ENCODE measurements at regions not wholly inside any gene's neighbourhood (a gene's known extent, or its start where the extent isn't known, plus 50 kb on each side); places are given as distances from the start of the nearest gene placed in this dataset.

DNA sequence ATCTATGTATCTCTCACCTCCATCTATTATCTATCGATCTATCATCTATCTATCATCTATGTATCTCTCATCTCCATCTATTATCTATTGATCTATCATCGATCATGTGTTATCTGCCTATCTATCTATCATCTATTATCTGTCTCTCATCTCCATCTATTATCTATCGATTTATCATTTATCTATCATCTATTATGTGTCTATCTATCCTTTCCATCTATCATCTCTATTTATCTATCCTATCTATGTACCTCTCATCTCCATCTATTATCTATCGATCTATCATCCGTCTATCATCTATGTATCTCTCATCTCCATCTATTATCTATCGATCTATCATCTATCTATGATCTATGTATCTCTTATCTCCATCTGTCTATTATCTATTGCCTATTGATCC is 188.1 kb downstream of the ASMT start:
- TF ChIP-seq, protein P1, sequence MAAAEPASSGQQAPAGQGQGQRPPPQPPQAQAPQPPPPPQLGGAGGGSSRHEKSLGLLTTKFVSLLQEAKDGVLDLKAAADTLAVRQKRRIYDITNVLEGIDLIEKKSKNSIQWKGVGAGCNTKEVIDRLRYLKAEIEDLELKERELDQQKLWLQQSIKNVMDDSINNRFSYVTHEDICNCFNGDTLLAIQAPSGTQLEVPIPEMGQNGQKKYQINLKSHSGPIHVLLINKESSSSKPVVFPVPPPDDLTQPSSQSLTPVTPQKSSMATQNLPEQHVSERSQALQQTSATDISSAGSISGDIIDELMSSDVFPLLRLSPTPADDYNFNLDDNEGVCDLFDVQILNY (CRISPR knock-in tag; IDR thresholded peaks at IDR 0.05), result no peak
- TF ChIP-seq, protein P2, sequence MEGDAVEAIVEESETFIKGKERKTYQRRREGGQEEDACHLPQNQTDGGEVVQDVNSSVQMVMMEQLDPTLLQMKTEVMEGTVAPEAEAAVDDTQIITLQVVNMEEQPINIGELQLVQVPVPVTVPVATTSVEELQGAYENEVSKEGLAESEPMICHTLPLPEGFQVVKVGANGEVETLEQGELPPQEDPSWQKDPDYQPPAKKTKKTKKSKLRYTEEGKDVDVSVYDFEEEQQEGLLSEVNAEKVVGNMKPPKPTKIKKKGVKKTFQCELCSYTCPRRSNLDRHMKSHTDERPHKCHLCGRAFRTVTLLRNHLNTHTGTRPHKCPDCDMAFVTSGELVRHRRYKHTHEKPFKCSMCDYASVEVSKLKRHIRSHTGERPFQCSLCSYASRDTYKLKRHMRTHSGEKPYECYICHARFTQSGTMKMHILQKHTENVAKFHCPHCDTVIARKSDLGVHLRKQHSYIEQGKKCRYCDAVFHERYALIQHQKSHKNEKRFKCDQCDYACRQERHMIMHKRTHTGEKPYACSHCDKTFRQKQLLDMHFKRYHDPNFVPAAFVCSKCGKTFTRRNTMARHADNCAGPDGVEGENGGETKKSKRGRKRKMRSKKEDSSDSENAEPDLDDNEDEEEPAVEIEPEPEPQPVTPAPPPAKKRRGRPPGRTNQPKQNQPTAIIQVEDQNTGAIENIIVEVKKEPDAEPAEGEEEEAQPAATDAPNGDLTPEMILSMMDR (IDR thresholded peaks at IDR 0.05), result no peak
- TF ChIP-seq, protein P3, sequence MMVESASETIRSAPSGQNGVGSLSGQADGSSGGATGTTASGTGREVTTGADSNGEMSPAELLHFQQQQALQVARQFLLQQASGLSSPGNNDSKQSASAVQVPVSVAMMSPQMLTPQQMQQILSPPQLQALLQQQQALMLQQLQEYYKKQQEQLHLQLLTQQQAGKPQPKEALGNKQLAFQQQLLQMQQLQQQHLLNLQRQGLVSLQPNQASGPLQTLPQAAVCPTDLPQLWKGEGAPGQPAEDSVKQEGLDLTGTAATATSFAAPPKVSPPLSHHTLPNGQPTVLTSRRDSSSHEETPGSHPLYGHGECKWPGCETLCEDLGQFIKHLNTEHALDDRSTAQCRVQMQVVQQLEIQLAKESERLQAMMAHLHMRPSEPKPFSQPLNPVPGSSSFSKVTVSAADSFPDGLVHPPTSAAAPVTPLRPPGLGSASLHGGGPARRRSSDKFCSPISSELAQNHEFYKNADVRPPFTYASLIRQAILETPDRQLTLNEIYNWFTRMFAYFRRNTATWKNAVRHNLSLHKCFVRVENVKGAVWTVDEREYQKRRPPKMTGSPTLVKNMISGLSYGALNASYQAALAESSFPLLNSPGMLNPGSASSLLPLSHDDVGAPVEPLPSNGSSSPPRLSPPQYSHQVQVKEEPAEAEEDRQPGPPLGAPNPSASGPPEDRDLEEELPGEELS (CRISPR knock-in tag; IDR thresholded peaks at IDR 0.05), result no peak
- TF ChIP-seq NR2C2 (CRISPR knock-in tag; IDR thresholded peaks at IDR 0.05) (no peak), ZNF219 (CRISPR knock-in tag; IDR thresholded peaks at IDR 0.05; ENCODE audit: borderline replicate concordance) (no peak), SMAD4 (CRISPR knock-in tag; IDR thresholded peaks at IDR 0.05) (no peak), ELF4 (CRISPR knock-in tag; IDR thresholded peaks at IDR 0.05; ENCODE audit: low read depth) (no peak)
- TF ChIP-seq, protein P4, sequence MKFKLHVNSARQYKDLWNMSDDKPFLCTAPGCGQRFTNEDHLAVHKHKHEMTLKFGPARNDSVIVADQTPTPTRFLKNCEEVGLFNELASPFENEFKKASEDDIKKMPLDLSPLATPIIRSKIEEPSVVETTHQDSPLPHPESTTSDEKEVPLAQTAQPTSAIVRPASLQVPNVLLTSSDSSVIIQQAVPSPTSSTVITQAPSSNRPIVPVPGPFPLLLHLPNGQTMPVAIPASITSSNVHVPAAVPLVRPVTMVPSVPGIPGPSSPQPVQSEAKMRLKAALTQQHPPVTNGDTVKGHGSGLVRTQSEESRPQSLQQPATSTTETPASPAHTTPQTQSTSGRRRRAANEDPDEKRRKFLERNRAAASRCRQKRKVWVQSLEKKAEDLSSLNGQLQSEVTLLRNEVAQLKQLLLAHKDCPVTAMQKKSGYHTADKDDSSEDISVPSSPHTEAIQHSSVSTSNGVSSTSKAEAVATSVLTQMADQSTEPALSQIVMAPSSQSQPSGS (CRISPR knock-in tag; IDR thresholded peaks at IDR 0.05; ENCODE audit: borderline replicate concordance, low read depth), result no peak
